GM18951 (cell line): ENCODE measurements at regions not wholly inside any gene's neighbourhood (a gene's known extent, or its start where the extent isn't known, plus 50 kb on each side); places are given as distances from the start of the nearest gene placed in this dataset.

Experiments used
- POLR2A ChIP-seq: IDR thresholded peaks from 4 replicates; pipeline ENCODE4 v1.6.1; 2011; ENCODE audit warnings: mild to moderate bottlenecking; ENCODE audit not compliant: insufficient read length, insufficient read depth; ENCODE audit errors: extremely low read depth
- in situ Hi-C: fragments of 300-500 bp; cut with MboI; formaldehyde crosslinking; loops from one replicate; pipeline ENCODE4 v1.12.0; 2022; ENCODE audit warnings: low sequenced_read_pairs, mixed read lengths, inconsistent platforms; ENCODE audit not compliant: unreplicated experiment

DNA sequence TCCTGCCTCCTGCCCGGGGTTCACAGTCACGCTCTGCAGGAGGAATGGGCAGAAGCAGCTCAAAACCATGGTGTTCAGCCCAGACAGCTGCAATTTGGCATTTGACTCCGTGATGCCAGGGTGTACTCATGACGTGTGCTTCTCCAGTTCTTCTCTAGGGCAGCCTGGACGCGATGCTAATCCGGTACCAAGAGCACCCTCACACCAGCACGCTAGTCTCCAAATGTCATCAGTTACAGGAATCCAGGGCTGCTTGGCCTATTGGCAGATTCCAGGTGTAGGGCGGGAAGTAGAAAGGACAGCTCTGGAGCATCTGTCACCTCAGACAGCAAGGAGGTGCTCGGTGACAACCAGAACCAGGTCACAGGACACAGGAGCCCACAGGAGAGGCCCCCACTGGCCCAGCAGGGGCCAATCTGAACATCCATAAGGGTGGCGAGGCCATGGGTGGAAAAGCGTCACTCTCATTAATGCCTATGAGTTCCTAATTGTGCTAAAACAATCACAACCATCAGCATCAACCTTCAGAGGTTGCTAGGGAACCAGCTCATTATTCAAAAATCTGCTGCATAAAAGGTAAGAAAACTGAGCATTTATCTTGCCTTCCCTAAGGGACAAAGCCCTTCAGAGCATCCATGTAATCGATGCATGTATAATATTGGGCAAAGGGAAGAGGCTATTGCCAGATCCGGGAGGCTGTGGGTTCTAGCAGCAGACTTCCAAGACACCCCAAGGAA is 241.9 kb upstream of the IRX4 start:
- in situ Hi-C loops: no loop called here
- TF ChIP-seq POLR2A: no peak

DNA sequence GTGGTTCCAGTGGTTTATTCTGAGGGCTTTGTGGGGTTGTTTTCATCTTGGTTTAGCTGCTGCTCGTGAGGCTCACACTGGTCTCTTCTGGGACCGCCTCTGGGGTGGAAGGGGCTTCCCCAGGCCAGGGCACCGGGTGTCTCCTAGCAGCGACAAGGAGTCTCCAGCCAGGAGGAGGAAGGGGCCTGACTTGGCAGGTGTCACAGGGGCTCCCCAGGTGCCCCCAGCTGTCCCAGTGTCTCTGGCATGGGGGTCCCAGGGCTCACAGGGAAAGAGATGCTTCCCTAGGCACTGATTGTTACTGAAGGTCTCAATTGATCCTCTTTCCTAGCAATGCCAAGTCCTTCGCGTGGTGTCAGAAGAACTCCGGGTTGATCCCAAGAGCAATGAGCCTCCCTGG is 241.1 kb upstream of the IRX4 start:
- no peak for TF ChIP-seq POLR2A
- in situ Hi-C loops: no loop called here

DNA sequence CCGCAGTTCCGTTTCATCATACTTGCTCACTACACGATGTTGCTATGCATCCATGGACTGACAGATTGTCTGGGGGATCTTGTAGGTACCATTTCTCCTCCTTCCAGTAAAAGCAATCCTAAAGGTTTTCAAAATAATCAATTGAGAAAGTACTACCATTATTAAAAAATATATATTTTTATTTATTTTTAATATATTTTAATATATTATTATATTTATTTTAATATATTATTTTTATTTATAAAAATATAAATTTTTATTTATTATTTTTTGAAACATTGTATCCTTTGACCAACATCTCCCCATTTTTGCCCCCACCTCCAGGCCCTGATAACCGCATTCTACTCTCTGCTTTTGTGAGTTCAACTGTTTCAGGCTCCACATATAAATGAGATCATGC is 237.6 kb upstream of the IRX4 start:
- TF ChIP-seq POLR2A: no peak
- in situ Hi-C loops: no loop called here

DNA sequence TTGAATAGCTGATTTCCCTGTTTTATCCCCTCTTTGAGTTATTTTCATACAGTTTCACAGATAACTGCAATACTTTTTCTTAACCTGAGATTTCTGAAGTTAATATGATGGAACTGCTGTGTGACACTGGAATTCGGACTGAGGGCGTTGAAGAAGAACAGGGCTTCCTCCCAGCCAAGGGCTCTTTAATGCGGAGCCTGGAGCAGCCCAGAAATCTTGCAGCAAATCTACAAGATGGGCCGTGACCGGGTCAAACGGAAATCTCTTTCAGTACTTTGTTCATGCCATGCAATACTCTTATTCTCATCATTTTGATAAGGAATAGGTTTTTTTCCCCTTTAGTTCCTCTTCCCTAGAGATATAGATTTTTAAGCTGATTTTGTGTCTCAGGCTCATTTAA is 236.8 kb upstream of the IRX4 start:
- no peak for TF ChIP-seq POLR2A
- in situ Hi-C loops: no loop called here

GRCh38 chr5:2113348-2114131 is 230.8 kb upstream of the IRX4 start:
- no peak for TF ChIP-seq POLR2A
- in situ Hi-C loops: no loop called here

- TF ChIP-seq POLR2A: no peak
- in situ Hi-C loops: no loop called here
These were observed 229.7 kb upstream of the IRX4 start for GRCh38 chr5:2112173-2113025.

DNA sequence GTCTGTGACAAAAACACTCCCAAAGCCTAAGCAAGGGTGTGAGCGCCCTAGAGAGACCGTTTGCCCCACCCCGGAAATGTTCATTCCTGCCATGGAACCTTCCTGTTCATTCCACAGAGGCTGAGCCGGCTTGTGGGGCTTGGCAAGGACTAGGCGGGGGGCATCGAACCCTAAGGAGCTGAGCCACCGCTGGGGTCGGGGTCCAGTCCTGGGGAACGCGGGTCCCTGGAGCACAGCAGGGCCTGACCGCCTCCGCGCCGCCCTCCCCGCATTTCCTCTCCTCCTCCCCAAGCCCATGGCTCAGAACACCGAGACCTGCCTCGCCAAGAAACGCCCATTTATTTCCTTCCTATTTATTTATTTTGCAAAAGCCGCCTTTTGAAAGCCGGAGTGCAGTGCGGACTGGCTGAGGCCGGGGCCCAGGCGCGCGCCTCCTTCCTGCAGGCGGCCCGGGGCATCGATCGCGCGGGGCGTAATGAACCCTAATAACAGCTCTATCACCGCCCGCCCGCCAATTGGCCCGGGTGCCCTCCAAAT is 228.9 kb upstream of the IRX4 start:
- TF ChIP-seq POLR2A: no peak
- in situ Hi-C loops: no loop called here

DNA sequence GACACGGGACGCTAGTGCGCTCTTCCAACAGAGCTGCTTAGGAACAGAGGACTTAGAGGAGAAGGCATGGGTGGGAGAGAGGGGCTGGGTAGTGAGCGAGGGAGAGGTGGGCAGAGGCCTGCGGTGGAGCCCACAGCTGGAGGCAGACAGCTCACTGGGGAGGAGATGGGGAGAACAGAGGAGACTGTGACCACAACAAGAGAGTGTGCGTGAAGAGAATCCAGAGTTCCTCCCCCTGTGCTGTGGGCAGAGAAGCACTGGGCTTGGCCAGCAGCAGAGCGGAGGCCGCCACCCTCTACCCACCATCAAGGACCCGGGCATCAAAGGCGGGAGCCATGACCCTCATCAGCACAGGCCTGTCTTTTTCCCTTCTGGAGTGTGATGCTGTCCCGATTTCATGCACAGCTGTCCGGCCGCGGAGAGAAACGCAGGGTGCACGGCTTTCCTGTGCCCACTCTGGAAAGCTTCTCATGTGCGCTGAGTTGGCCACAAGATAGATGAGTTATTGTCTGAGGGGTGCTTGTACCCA is 228.3 kb upstream of the IRX4 start:
- in situ Hi-C loops: no loop called here
- TF ChIP-seq POLR2A: no peak

DNA sequence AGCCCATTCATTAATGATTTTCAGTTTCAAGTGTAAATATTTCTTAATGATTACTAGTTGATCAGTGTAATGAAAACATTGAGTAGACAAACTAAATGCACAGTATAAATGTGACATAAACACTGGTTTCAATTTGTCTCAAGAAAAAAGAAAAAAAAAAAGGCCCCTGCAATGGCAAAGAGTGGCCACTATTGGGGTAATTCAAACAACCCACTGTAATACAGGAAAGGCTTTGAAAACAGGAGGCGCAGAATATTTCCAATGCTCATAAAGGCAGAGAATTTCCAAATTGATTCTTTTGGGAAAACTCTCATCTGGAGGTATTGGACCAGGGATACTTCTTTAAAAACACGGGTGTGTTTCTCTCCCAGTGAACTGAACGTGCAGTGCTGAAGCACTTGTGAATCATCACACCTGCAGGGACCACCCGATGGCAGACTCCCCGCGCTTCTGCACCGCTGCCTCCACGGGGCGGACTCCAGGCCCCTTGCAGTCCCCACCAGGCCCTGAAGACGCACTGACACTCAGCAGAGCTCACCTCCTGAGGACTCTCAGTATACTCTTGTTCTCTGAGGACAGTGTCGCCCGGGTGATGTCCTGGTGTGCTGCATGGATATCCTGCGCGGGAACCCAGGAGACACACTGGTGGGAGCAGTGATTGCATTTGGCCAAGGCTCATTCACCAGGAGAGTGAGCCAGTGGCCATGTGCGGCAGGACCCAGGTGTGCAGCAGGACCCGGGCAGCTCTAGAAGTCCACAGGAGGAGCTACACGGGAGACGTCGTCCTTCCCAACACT is 227.6 kb upstream of the IRX4 start:
- in situ Hi-C loops: no loop called here
- no peak for TF ChIP-seq POLR2A

GRCh38 chr5:2109566-2109965 is 226.8 kb upstream of the IRX4 start:
- in situ Hi-C loops: no loop called here
- no peak for TF ChIP-seq POLR2A

GRCh38 chr5:2106721-2107120 is 224.0 kb upstream of the IRX4 start:
- in situ Hi-C loops: no loop called here
- TF ChIP-seq POLR2A: no peak

DNA sequence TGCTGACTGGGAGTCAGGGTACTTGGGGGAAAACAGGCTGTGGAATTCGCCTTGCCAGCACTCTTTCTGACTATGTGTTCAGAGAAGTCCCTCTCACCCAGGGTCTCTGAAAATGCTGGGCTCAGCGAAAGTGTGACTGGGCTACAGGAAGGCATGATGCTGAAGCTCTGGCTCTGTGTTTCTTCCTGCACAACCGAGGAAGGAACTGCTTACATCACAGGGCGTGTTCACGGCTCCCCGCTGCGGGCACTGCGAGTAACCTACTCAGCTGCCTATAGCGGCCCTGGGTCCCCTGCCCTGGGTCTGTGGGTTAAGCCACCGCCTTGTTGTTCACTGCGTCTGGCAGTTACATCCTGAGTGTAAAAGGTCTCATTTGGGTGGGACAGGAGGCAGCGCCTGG is 222.4 kb upstream of the IRX4 start:
- in situ Hi-C loops: no loop called here
- TF ChIP-seq POLR2A: no peak
